Loucy (cell line): ENCODE measurements at regions not wholly inside any gene's neighbourhood (a gene's known extent, or its start where the extent isn't known, plus 50 kb on each side); places are given as distances from the start of the nearest gene placed in this dataset.
A peak's percentile ranks its signal among the peaks of the same experiment; 100 is the strongest.

Source experiments
- H2AFZ ChIP-seq: fragments of 200-600 bp; sonication (generic); 2 replicates; pipeline ENCODE4 v1.6.0; 2016; ENCODE audit warnings: antibody characterized with exemption, mild to moderate bottlenecking, low read length, moderate library complexity
- H3F3A ChIP-seq: fragments of 200-600 bp; 2 replicates; pipeline ENCODE4 v1.6.0; 2016; ENCODE audit warnings: antibody characterized with exemption, low read depth, mild to moderate bottlenecking
- H3K27me3 ChIP-seq: fragments of 200-600 bp; sonication (generic); 2 replicates; pipeline ENCODE4 v1.6.1; 2014; ENCODE audit warnings: low read length, mild to moderate bottlenecking; ENCODE audit not compliant: insufficient read depth, poor library complexity, severe bottlenecking
- H3K36me3 ChIP-seq: fragments of 200-600 bp; sonication (generic); 2 replicates; pipeline ENCODE4 v1.6.1; 2016; ENCODE audit warnings: low read length; ENCODE audit not compliant: insufficient read depth
- H3K4me1 ChIP-seq: fragments of 200-600 bp; sonication (generic); 2 replicates; pipeline ENCODE4 v1.5.1; 2014; ENCODE audit warnings: low read length, mild to moderate bottlenecking; ENCODE audit not compliant: insufficient read depth, poor library complexity, severe bottlenecking
- H3K4me2 ChIP-seq: fragments of 200-600 bp; sonication (generic); 2 replicates; pipeline ENCODE4 v1.6.0; 2014; ENCODE audit warnings: antibody characterized with exemption, low read length, low read depth, mild to moderate bottlenecking; ENCODE audit not compliant: poor library complexity, severe bottlenecking
- H3K4me3 ChIP-seq: fragments of 200-600 bp; sonication (generic); 2 replicates; pipeline ENCODE4 v1.5.1; 2014; ENCODE audit warnings: low read length, mild to moderate bottlenecking, mixed read lengths; ENCODE audit not compliant: poor library complexity, severe bottlenecking
- H3K79me2 ChIP-seq: fragments of 200-600 bp; sonication (generic); 2 replicates; pipeline ENCODE4 v1.6.1; 2014; ENCODE audit warnings: low read length; ENCODE audit not compliant: insufficient read depth
- H3K9ac ChIP-seq: fragments of 200-600 bp; sonication (generic); 2 replicates; pipeline ENCODE4 v1.6.0; 2014; ENCODE audit warnings: mild to moderate bottlenecking, low read depth, low read length, moderate library complexity; ENCODE audit not compliant: poor library complexity, severe bottlenecking
- H3K9me2 ChIP-seq: fragments of 200-600 bp; sonication (generic); replicated peaks from 2 replicates; pipeline ENCODE4 v1.6.1; 2016; ENCODE audit warnings: low read depth, low read length, mixed read lengths
- H3K9me3 ChIP-seq: fragments of 200-600 bp; sonication (generic); 2 replicates; pipeline ENCODE4 v1.6.1; 2014; ENCODE audit warnings: mild to moderate bottlenecking, antibody characterized with exemption, low read length, low read depth; ENCODE audit not compliant: insufficient read depth
- H4K20me1 ChIP-seq: fragments of 200-600 bp; sonication (generic); 2 replicates; pipeline ENCODE4 v1.6.0; 2014; ENCODE audit warnings: antibody characterized with exemption, low read length, mild to moderate bottlenecking; ENCODE audit not compliant: insufficient read depth, poor library complexity, severe bottlenecking
- EZH2phosphoT487 ChIP-seq: fragments of 200-600 bp; IDR thresholded peaks from 2 replicates; pipeline ENCODE4 v1.6.1; 2018; ENCODE audit warnings: antibody characterized with exemption, mild to moderate bottlenecking, moderate library complexity, borderline replicate concordance
- TF ChIP-seq, protein P1 (sequence below): fragments of 200-600 bp; sonication (generic); conservative IDR thresholded peaks from 2 replicates; pipeline ENCODE4 v1.5.1; 2014; ENCODE audit warnings: mild to moderate bottlenecking, antibody characterized with exemption, low read length

DNA sequence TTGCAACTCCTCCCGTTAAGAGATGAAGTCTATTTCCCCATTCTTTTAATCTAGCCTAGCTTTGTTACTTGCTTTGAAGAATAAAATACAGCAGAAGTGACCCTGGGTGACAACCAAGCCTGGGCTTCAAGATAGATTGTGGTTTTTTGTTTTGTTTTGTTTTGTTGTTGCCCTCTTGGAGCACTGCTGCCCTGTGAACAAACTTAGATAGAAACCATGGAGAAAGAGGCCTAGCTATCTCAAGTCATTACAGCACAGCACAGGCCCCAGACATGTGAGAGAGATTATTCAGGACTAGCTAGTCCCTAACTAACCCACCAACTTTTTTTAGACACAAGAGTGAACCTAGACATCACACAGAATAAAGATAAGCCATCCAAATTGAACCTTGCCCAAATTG is 475.2 kb downstream of the EPHA7 start:
- TF ChIP-seq, protein P1, sequence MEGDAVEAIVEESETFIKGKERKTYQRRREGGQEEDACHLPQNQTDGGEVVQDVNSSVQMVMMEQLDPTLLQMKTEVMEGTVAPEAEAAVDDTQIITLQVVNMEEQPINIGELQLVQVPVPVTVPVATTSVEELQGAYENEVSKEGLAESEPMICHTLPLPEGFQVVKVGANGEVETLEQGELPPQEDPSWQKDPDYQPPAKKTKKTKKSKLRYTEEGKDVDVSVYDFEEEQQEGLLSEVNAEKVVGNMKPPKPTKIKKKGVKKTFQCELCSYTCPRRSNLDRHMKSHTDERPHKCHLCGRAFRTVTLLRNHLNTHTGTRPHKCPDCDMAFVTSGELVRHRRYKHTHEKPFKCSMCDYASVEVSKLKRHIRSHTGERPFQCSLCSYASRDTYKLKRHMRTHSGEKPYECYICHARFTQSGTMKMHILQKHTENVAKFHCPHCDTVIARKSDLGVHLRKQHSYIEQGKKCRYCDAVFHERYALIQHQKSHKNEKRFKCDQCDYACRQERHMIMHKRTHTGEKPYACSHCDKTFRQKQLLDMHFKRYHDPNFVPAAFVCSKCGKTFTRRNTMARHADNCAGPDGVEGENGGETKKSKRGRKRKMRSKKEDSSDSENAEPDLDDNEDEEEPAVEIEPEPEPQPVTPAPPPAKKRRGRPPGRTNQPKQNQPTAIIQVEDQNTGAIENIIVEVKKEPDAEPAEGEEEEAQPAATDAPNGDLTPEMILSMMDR = no peak
- TF ChIP-seq EZH2phosphoT487 = no peak
- no peaks in the 10 kb centered on the region for H3K4me1 ChIP-seq
- H3K4me2 ChIP-seq = no peak overlapping the region
- no peak overlapping the region for H2AFZ ChIP-seq
- no peaks in the 10 kb centered on the region for H3K9me2 ChIP-seq
- no peaks in the 10 kb centered on the region for H4K20me1 ChIP-seq
- H3F3A ChIP-seq = no peaks in the 10 kb centered on the region
- no peaks in the 10 kb centered on the region for H3K36me3 ChIP-seq
- H3K4me3 ChIP-seq = no peak overlapping the region
- H3K27me3 ChIP-seq = no peaks in the 10 kb centered on the region
- H3K79me2 ChIP-seq = no peaks in the 10 kb centered on the region
- H3K9me3 ChIP-seq = no peaks in the 10 kb centered on the region
- no peak overlapping the region for H3K9ac ChIP-seq

DNA sequence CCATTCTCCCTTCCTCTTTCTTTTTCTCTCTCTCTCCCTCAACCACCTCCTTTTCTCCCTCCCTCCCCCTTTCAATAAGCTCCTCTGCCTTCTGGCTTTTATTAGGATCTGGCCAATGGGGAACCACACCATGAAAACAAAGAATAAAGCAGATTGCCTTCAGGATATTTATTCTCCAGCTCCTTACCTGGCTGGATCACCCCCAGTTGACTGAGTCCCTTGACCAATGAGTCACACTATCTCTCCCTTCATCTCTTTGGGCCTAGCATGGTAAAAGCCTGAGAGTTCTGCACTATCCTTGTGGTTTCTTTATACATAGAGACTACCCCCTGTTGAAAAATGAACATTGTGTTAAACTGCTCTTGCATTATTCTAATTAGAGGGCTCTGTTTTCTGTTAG is 476.8 kb downstream of the EPHA7 start:
- no peak for TF ChIP-seq EZH2phosphoT487
- Histone ChIP-seq H3K4me2 (no peak overlapping the region), H3K4me1 (no peaks in the 10 kb centered on the region), H3K9me2 (no peaks in the 10 kb centered on the region), H3F3A (no peaks in the 10 kb centered on the region), H3K9ac (no peak overlapping the region), H4K20me1 (no peaks in the 10 kb centered on the region), H3K27me3 (no peaks in the 10 kb centered on the region), H3K36me3 (no peaks in the 10 kb centered on the region), H2AFZ (peak overlapping the region; percentile 54; the same call in 1 of the 2 replicates), H3K9me3 (no peaks in the 10 kb centered on the region), H3K4me3 (no peak overlapping the region), H3K79me2 (no peaks in the 10 kb centered on the region)

DNA sequence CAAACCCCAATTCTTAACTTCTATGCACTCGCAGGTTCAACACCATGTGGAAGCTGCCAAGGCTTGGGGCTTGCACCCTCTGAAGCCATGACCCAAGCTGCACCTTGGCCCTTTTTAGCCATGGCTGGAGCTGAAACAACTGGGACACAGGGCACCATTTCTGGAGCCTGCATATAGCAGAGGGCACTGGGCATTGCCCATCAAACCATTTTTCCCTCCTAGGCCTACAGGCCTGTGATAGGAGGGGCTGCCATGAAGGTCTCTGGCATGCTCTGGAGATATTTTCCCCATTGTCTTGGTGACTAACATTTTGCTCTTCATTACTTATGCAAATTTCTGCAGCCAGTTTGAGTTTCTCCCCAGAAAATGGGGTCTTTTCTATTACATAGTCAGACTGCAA is 484.7 kb downstream of the EPHA7 start:
- no peak overlapping the region for H3K9ac ChIP-seq
- no peak for TF ChIP-seq EZH2phosphoT487
- TF ChIP-seq, protein P1 = no peak

DNA sequence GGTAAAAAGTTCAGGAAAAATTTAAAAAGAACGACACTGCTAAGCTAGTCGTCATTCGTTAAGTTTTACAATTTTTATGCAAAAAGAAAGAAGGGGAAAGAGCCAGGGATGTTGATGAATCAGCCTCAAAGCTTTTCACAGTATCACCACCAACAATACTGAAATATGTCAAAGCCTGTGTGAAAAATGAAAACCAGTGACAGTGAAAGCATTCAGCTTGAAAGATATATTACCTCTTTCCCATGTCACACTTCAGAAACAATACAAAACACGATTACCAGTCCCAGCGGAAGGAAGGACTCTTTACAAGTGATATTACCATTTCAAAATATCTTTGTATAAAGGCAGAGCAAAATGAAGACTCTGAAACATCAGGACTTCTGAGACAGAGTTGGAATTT is 489.2 kb downstream of the EPHA7 start:
- H3K9me3 ChIP-seq = no peaks in the 10 kb centered on the region
- no peaks in the 10 kb centered on the region for H3K4me1 ChIP-seq
- H3K4me2 ChIP-seq = no peak overlapping the region
- H3K27me3 ChIP-seq = no peaks in the 10 kb centered on the region
- H3K4me3 ChIP-seq = no peak overlapping the region
- no peaks in the 10 kb centered on the region for H3K79me2 ChIP-seq
- H3K36me3 ChIP-seq = no peaks in the 10 kb centered on the region
- no peak overlapping the region for H3K9ac ChIP-seq
- TF ChIP-seq, protein P1 = no peak
- no peak for TF ChIP-seq EZH2phosphoT487
- H3K9me2 ChIP-seq = no peaks in the 10 kb centered on the region
- H4K20me1 ChIP-seq = no peaks in the 10 kb centered on the region
- H3F3A ChIP-seq = no peaks in the 10 kb centered on the region
- H2AFZ ChIP-seq = no peak overlapping the region

More for the DNA sequence above, 484.7 kb downstream of the EPHA7 start:
- Histone ChIP-seq H2AFZ (no peak overlapping the region), H3K4me3 (no peak overlapping the region), H3K36me3 (no peaks in the 10 kb centered on the region), H4K20me1 (no peaks in the 10 kb centered on the region), H3K9me3 (no peaks in the 10 kb centered on the region), H3K4me2 (no peak overlapping the region), H3K79me2 (no peaks in the 10 kb centered on the region), H3K4me1 (no peaks in the 10 kb centered on the region), H3K27me3 (no peaks in the 10 kb centered on the region), H3K9me2 (no peaks in the 10 kb centered on the region), H3F3A (no peaks in the 10 kb centered on the region)
